ENCODE measurements at regions not wholly inside any gene's neighbourhood (a gene's known extent, or its start where the extent isn't known, plus 50 kb on each side); places are given as distances from the start of the nearest gene placed in this dataset.

- no peak for TF ChIP-seq POLR2AphosphoS5 (IDR thresholded peaks at IDR 0.05; ENCODE audit: insufficient read depth in 1 of 2, low read depth in 1 of 2)
- TF ChIP-seq, protein P1, sequence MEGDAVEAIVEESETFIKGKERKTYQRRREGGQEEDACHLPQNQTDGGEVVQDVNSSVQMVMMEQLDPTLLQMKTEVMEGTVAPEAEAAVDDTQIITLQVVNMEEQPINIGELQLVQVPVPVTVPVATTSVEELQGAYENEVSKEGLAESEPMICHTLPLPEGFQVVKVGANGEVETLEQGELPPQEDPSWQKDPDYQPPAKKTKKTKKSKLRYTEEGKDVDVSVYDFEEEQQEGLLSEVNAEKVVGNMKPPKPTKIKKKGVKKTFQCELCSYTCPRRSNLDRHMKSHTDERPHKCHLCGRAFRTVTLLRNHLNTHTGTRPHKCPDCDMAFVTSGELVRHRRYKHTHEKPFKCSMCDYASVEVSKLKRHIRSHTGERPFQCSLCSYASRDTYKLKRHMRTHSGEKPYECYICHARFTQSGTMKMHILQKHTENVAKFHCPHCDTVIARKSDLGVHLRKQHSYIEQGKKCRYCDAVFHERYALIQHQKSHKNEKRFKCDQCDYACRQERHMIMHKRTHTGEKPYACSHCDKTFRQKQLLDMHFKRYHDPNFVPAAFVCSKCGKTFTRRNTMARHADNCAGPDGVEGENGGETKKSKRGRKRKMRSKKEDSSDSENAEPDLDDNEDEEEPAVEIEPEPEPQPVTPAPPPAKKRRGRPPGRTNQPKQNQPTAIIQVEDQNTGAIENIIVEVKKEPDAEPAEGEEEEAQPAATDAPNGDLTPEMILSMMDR (IDR thresholded peaks at IDR 0.05) = no peak
Measured at GRCh38 chr11:116185551-116185950, 587.2 kb downstream of the BUD13 start.
